GM12878 (cell line): ENCODE measurements at regions not wholly inside any gene's neighbourhood (a gene's known extent, or its start where the extent isn't known, plus 50 kb on each side); places are given as distances from the start of the nearest gene placed in this dataset.
A peak's percentile ranks its signal among the peaks of the same experiment; 100 is the strongest.

ENCODE experiments used
- ATAC-seq: fragments of 200-7000 bp; cut with Tn5 transposase; 3 replicates; pipeline ENCODE4 v1.9.1; 2020; ENCODE audit warnings: mild to moderate bottlenecking, moderate library complexity
- BruUV-seq: library from RNA; stranded (reverse); fragments of 400-500 nt; replicated peaks from 2 replicates; lab custom pipeline; 2021; lab: Mats Ljungman, UMichigan
- CTCF ChIA-PET: fragments of 300-600 bp; sonication (Branson Sonifier 250); formaldehyde crosslinking; extraction: SDS; loops from one replicate; lab custom pipeline; 2021; ENCODE audit warnings: inconsistent platforms; lab: Yijun Ruan, JAX
- POLR2A ChIA-PET: fragments of 350-600 bp; formaldehyde crosslinking; extraction: SDS; loops from one replicate; lab custom pipeline; 2021; ENCODE audit warnings: inconsistent platforms; lab: Charles Lee
- RAD21 ChIA-PET: fragments of 300-600 bp; sonication (Branson Sonifier 250); formaldehyde crosslinking; loops from one replicate; lab custom pipeline; 2023; ENCODE audit warnings: antibody characterized with exemption; ENCODE audit not compliant: unreplicated experiment; lab: Charles Lee
- SMC1A ChIA-PET: fragments of 300-600 bp; sonication (Branson Sonifier 250); formaldehyde crosslinking; loops from one replicate; lab custom pipeline; 2023; ENCODE audit not compliant: unreplicated experiment, uncharacterized antibody; lab: Charles Lee
- DNase-seq: peaks from one replicate; pipeline ENCODE4 v3.0.0-alpha.2; 2011; ENCODE audit warnings: low read depth, low spot score
- FAIRE-seq: peaks from 3 replicates; lab custom pipeline; 2011; peaks lifted over from hg19 to GRCh38; lab: Jason Lieb, UNC
- H2AFZ ChIP-seq: 2 replicates; pipeline ENCODE4 v1.6.0; 2011; ENCODE audit warnings: low read depth, low read length, control low read depth; ENCODE audit not compliant: control insufficient read depth
- H3K27ac ChIP-seq: 2 replicates; pipeline ENCODE4 v1.5.1; 2011; ENCODE audit warnings: control low read depth; ENCODE audit not compliant: control insufficient read depth, insufficient read depth
- H3K27me3 ChIP-seq, 2 experiments: replicated peaks in 1 of 2; 2 replicates each; pipeline versions ENCODE4 v1.6.0 to v1.6.1; 2011; ENCODE audit warnings: low read length in 1 of 2; ENCODE audit not compliant: control insufficient read depth in 2 of 2, insufficient read depth in 2 of 2
- H3K36me3 ChIP-seq, 2 experiments: 2 replicates each; pipeline ENCODE4 v1.5.1; 2011; ENCODE audit warnings: low read length in 1 of 2; ENCODE audit not compliant: control insufficient read depth in 2 of 2, insufficient read depth in 2 of 2
- H3K4me1 ChIP-seq: 2 replicates; pipeline ENCODE4 v1.6.1; 2011; ENCODE audit warnings: mild to moderate bottlenecking, low read length, moderate library complexity, mixed read lengths; ENCODE audit not compliant: control insufficient read depth, insufficient read depth
- H3K4me2 ChIP-seq: 2 replicates; pipeline ENCODE4 v1.6.0; 2011; ENCODE audit warnings: control low read depth; ENCODE audit not compliant: control insufficient read depth, insufficient read depth
- H3K4me3 ChIP-seq: fragments of 200-600 bp; sonication (generic); 2 replicates; pipeline ENCODE4 v1.5.1; 2016
- H3K79me2 ChIP-seq: 2 replicates; pipeline ENCODE4 v1.6.0; 2011; ENCODE audit warnings: low read length; ENCODE audit not compliant: control insufficient read depth, insufficient read depth
- H3K9ac ChIP-seq: 2 replicates; pipeline ENCODE4 v1.8.0; 2011; ENCODE audit warnings: low read length, control low read depth, mixed read lengths; ENCODE audit not compliant: control insufficient read depth, insufficient read depth
- H3K9me3 ChIP-seq: replicated peaks from 3 replicates; pipeline ENCODE4 v1.5.1; 2011; ENCODE audit warnings: mild to moderate bottlenecking, low read length; ENCODE audit not compliant: control insufficient read depth, insufficient read depth
- H4K20me1 ChIP-seq: 2 replicates; pipeline ENCODE4 v1.6.0; 2011; ENCODE audit not compliant: control insufficient read depth, insufficient read depth
- ATF7 ChIP-seq: fragments of 450-650 bp; IDR thresholded peaks from 2 replicates; pipeline ENCODE4 v1.6.1; 2016; ENCODE audit warnings: low read depth, mild to moderate bottlenecking
- BACH1 ChIP-seq: fragments of 450-650 bp; IDR thresholded peaks from 2 replicates; pipeline ENCODE4 v1.6.1; 2017; ENCODE audit warnings: mild to moderate bottlenecking, borderline replicate concordance
- CTCF ChIP-seq, 3 experiments: IDR thresholded peaks in 2 of 3; conservative IDR thresholded peaks in 1 of 3; 2 replicates each; pipeline ENCODE4 v1.5.1; 2011; ENCODE audit warnings: low read depth in 3 of 3, low read length in 3 of 3, mild to moderate bottlenecking in 3 of 3, control low read depth in 2 of 3, moderate library complexity in 2 of 3, inconsistent platforms in 1 of 3, mixed read lengths in 1 of 3; ENCODE audit not compliant: control insufficient read depth in 2 of 3, insufficient read depth in 1 of 3; ENCODE audit errors: extremely low read depth in 1 of 3
- MTA3 ChIP-seq: IDR thresholded peaks from 2 replicates; pipeline ENCODE4 v1.6.1; 2012; ENCODE audit warnings: low read length, inconsistent platforms, borderline replicate concordance
- NR2F1 ChIP-seq: fragments of 450-650 bp; conservative IDR thresholded peaks from 2 replicates; pipeline ENCODE4 v1.6.1; 2017; ENCODE audit warnings: mild to moderate bottlenecking
- RAD21 ChIP-seq: IDR thresholded peaks from 2 replicates; pipeline ENCODE4 v1.6.1; 2011; ENCODE audit warnings: mild to moderate bottlenecking, low read depth, low read length, moderate library complexity; ENCODE audit not compliant: insufficient read depth
- SMAD5 ChIP-seq: IDR thresholded peaks from 2 replicates; pipeline ENCODE4 v1.6.1; 2016; ENCODE audit warnings: antibody characterized with exemption, low read depth
- SMC3 ChIP-seq: IDR thresholded peaks from 2 replicates; pipeline ENCODE4 v1.6.1; 2011; ENCODE audit warnings: low read length, improper control_type of control experiment, borderline replicate concordance
- SP1 ChIP-seq: IDR thresholded peaks from one replicate; pipeline ENCODE4 v1.6.1; 2011; ENCODE audit warnings: low read depth, low read length
- TBL1XR1 ChIP-seq: IDR thresholded peaks from 2 replicates; pipeline ENCODE4 v1.6.1; 2012; ENCODE audit warnings: low read depth, low read length, improper control_type of control experiment
- TCF12 ChIP-seq: IDR thresholded peaks from 2 replicates; pipeline ENCODE4 v1.6.1; 2011; ENCODE audit warnings: low read depth, mild to moderate bottlenecking, low read length
- TCF3 ChIP-seq: IDR thresholded peaks from 2 replicates; pipeline ENCODE4 v1.6.1; 2012; ENCODE audit warnings: low read depth, mild to moderate bottlenecking, low read length, borderline replicate concordance; ENCODE audit not compliant: insufficient read depth
- ZBED1 ChIP-seq: IDR thresholded peaks from 2 replicates; pipeline ENCODE4 v1.6.1; 2016; ENCODE audit warnings: borderline replicate concordance
- ZSCAN29 ChIP-seq: fragments of 450-650 bp; IDR thresholded peaks from 2 replicates; pipeline ENCODE4 v1.6.1; 2017; ENCODE audit warnings: mild to moderate bottlenecking, moderate library complexity
- WGBS: methylation state at CpG from one replicate; pipeline ENCODE4 v1.1.6; 2016; ENCODE audit warnings: low lambda C conversion rate; ENCODE audit not compliant: insufficient replicate concordance, insufficient coverage; ENCODE audit errors: missing lambda C conversion rate; 5-methylcytosine and 5-hydroxymethylcytosine counted together
- in situ Hi-C: fragments of 300-500 bp; cut with MboI; formaldehyde crosslinking; loops from 9 replicates; pipeline ENCODE4 v1.14.3; 2018; ENCODE audit warnings: mixed read lengths
- intact Hi-C: fragments of 100-400 bp; cut with micrococcal nuclease; formaldehyde crosslinking; loops from one replicate; pipeline ENCODE4 v1.14.2; 2022; ENCODE audit not compliant: unreplicated experiment

GRCh38 chr18:961644-962355 lies 57.1 kb downstream of the ADCYAP1 start:
- Histone ChIP-seq H3K36me3 (no peaks in the 10 kb centered on the region), H3K79me2 (no peaks in the 10 kb centered on the region), H3K4me2 (no peak overlapping the region), H3K9me3 (no peaks in the 10 kb centered on the region), H4K20me1 (no peaks in the 10 kb centered on the region), H2AFZ (no peak overlapping the region), H3K27me3 (no peaks in the 10 kb centered on the region), H3K4me1 (no peaks in the 10 kb centered on the region), H3K27ac (no peak overlapping the region)
- FAIRE-seq (peak; percentile 84), DNase-seq (no peak)
- ChIA-PET POLR2A (no interaction called here), SMC1A (interaction anchor here (0.7 to 1.6 kb wide), 2 partner anchors 29 to 97 kb away, joined by 4 to 9 read pairs; no protein-coding TSS in a partner anchor), CTCF (interaction anchor here (0.5 to 2.7 kb wide), 25 partner anchors 8 to 1070 kb away, joined by 3 to 20 read pairs (median 3); no protein-coding TSS in a partner anchor)
- 13% methylated on average over 19 of the region's 19 CpGs for WGBS
- in situ Hi-C loops (loop anchor here (5.0 to 25.0 kb wide), 2 partner anchors 89 to 224 kb away; no protein-coding TSS in a partner anchor), intact Hi-C loops (loop anchor here (2.0 kb wide), 1 partner anchor 97 kb away; no protein-coding TSS in a partner anchor)
- BruUV-seq: no TSS peak
- TF ChIP-seq RAD21 (peak; percentile 49), ZSCAN29 (no peak), BACH1 (no peak), MTA3 (no peak), SMC3 (peak; percentile 47; the same call in 1 of the 2 replicates), TCF12 (no peak), NR2F1 (no peak), ZBED1 (no peak), SMAD5 (no peak), TCF3 (no peak), ATF7 (no peak), SP1 (no peak), CTCF (IDR thresholded peaks at IDR 0.05 in 2 of 3, conservative IDR thresholded peaks at IDR 0.05 in 1 of 3; ENCODE audit: control insufficient read depth in 2 of 3, extremely low read depth in 1 of 3, insufficient read depth in 1 of 3, low read depth in 3 of 3, low read length in 3 of 3) (peak; percentile 65 to 89 (median 81); a peak in 5 of 6 replicates), TBL1XR1 (no peak)
- TF ChIP-seq, all 136 proteins: peak for 3
- no peak overlapping the region for H3K9ac ChIP-seq
- no peak for ATAC-seq
- RAD21 ChIA-PET: interaction anchor here (0.9 to 1.0 kb wide), 2 partner anchors 95 to 97 kb away, joined by 3 to 5 read pairs; no protein-coding TSS in a partner anchor
- H3K4me3 ChIP-seq: no peak overlapping the region
